Liver (tissue), 8 donors: ENCODE measurements at regions not wholly inside any gene's neighbourhood (a gene's known extent, or its start where the extent isn't known, plus 50 kb on each side); places are given as distances from the start of the nearest gene placed in this dataset.

Source experiments
- DNase-seq: peaks from one replicate; pipeline ENCODE4 v3.0.0-alpha.2; 2017; ENCODE audit warnings: low spot score
- H3K27ac ChIP-seq, 2 donors: one replicate each; pipeline ENCODE4 v1.7.0; 2013; ENCODE audit warnings: inconsistent platforms in 2 of 2, low read length in 2 of 2, control low read depth in 1 of 2, low read depth in 1 of 2, mild to moderate bottlenecking in 1 of 2
- H3K27me3 ChIP-seq, 4 donors: one replicate each; pipeline versions ENCODE4 v1.6.1 to v1.7.0; 2013; ENCODE audit warnings: low read length in 3 of 4, inconsistent platforms in 1 of 4, mild to moderate bottlenecking in 1 of 4, moderate library complexity in 1 of 4; ENCODE audit not compliant: control insufficient read depth in 4 of 4, insufficient read depth in 4 of 4
- H3K36me3 ChIP-seq, 4 donors: one replicate each; pipeline versions ENCODE4 v1.6.1 to v1.7.0; 2013; ENCODE audit warnings: low read length in 3 of 4, mild to moderate bottlenecking in 3 of 4, low read depth in 1 of 4, moderate library complexity in 1 of 4; ENCODE audit not compliant: control insufficient read depth in 4 of 4, insufficient read depth in 3 of 4
- H3K4me1 ChIP-seq, 4 donors: one replicate each; pipeline versions ENCODE4 v1.6.1 to v1.7.0; 2013; ENCODE audit warnings: low read length in 3 of 4, mild to moderate bottlenecking in 3 of 4, moderate library complexity in 1 of 4; ENCODE audit not compliant: control insufficient read depth in 4 of 4, insufficient read depth in 4 of 4
- H3K4me3 ChIP-seq, 3 donors: one replicate each; pipeline versions ENCODE4 v1.6.1 to v1.7.0; 2013; ENCODE audit warnings: low read length in 3 of 3, control low read depth in 1 of 3, low read depth in 1 of 3, mild to moderate bottlenecking in 1 of 3
- H3K9ac ChIP-seq, 2 donors: one replicate each; pipeline ENCODE4 v1.7.0; 2013; ENCODE audit warnings: low read length in 2 of 2, mild to moderate bottlenecking in 2 of 2, moderate library complexity in 2 of 2, control low read depth in 1 of 2, low read depth in 1 of 2
- H3K9me3 ChIP-seq, 4 donors: one replicate each; pipeline versions ENCODE4 v1.6.1 to v1.7.0; 2013; ENCODE audit warnings: low read length in 3 of 4; ENCODE audit not compliant: control insufficient read depth in 4 of 4
- EGR1 ChIP-seq, 2 donors: IDR thresholded peaks; 2 replicates each; pipeline ENCODE4 v1.6.1; 2016 to 2018; ENCODE audit warnings: antibody characterized with exemption in 2 of 2, low read depth in 2 of 2
- FOXA1 ChIP-seq: IDR thresholded peaks from 2 replicates; pipeline ENCODE4 v1.6.1; 2016; ENCODE audit warnings: antibody characterized with exemption
- FOXA2 ChIP-seq: IDR thresholded peaks from 2 replicates; pipeline ENCODE4 v1.6.1; 2016; ENCODE audit warnings: antibody characterized with exemption
- GABPA ChIP-seq, 2 donors: IDR thresholded peaks in 1 of 2; conservative IDR thresholded peaks in 1 of 2; 2 replicates each; pipeline ENCODE4 v1.6.1; 2016; ENCODE audit warnings: antibody characterized with exemption in 2 of 2, mild to moderate bottlenecking in 1 of 2, moderate library complexity in 1 of 2
- HNF4A ChIP-seq, 2 donors: conservative IDR thresholded peaks; 2 replicates each; pipeline ENCODE4 v1.6.1; 2016; ENCODE audit warnings: antibody characterized with exemption in 2 of 2, mild to moderate bottlenecking in 2 of 2
- HNF4G ChIP-seq: IDR thresholded peaks from 2 replicates; pipeline ENCODE4 v1.6.1; 2016; ENCODE audit warnings: antibody characterized with exemption
- JUND ChIP-seq, 2 donors: IDR thresholded peaks; 2 replicates each; pipeline ENCODE4 v1.6.1; 2016; ENCODE audit warnings: antibody characterized with exemption in 2 of 2
- NR2F2 ChIP-seq: IDR thresholded peaks from 2 replicates; pipeline ENCODE4 v1.6.1; 2016; ENCODE audit warnings: antibody characterized with exemption
- RAD21 ChIP-seq, 2 donors: IDR thresholded peaks; 2 replicates each; pipeline ENCODE4 v1.6.1; 2016; ENCODE audit warnings: antibody characterized with exemption in 2 of 2, mild to moderate bottlenecking in 2 of 2
- RXRA ChIP-seq, 2 donors: IDR thresholded peaks; 2 replicates each; pipeline ENCODE4 v1.6.1; 2017 to 2018; ENCODE audit warnings: antibody characterized with exemption in 2 of 2, mild to moderate bottlenecking in 1 of 2
- SP1 ChIP-seq: IDR thresholded peaks from 2 replicates; pipeline ENCODE4 v1.6.1; 2018; ENCODE audit warnings: antibody characterized with exemption, mild to moderate bottlenecking
- TAF1 ChIP-seq: conservative IDR thresholded peaks from 2 replicates; pipeline ENCODE4 v1.6.1; 2016; ENCODE audit warnings: antibody characterized with exemption, mild to moderate bottlenecking
- YY1 ChIP-seq: IDR thresholded peaks from 2 replicates; pipeline ENCODE4 v1.6.1; 2016; ENCODE audit warnings: antibody characterized with exemption, mild to moderate bottlenecking
- whole genome bisulfite sequencing: extraction: QIAGEN DNeasy Blood & Tissue Kit; methylation state at CpG from one replicate; pipeline ENCODE4 v1.1.7; 2013; 5-methylcytosine and 5-hydroxymethylcytosine counted together
- TF ChIP-seq, protein P1 (sequence below): IDR thresholded peaks from 2 replicates; pipeline ENCODE4 v1.6.1; 2016; ENCODE audit warnings: antibody characterized with exemption
- TF ChIP-seq, protein P2 (sequence below): IDR thresholded peaks from 2 replicates; pipeline ENCODE4 v1.6.1; 2016; ENCODE audit warnings: antibody characterized with exemption
- TF ChIP-seq, protein P3 (sequence below): fragments of 150-350 bp; IDR thresholded peaks from 2 replicates; pipeline ENCODE4 v1.5.1; 2017; ENCODE audit warnings: improper control_type of control experiment, low read depth, low read length; ENCODE audit not compliant: missing input control
- TF ChIP-seq, protein P4 (sequence below): IDR thresholded peaks from 2 replicates; pipeline ENCODE4 v1.6.1; 2016; ENCODE audit warnings: antibody characterized with exemption
- TF ChIP-seq, protein P5 (sequence below): IDR thresholded peaks from 2 replicates; pipeline ENCODE4 v1.6.1; 2016; ENCODE audit warnings: antibody characterized with exemption, mild to moderate bottlenecking
- donor health status: healthy.
- donor health status: healthy.
- donor health status: healthy.
- donor health status: healthy.
- donor health status: healthy.

DNA sequence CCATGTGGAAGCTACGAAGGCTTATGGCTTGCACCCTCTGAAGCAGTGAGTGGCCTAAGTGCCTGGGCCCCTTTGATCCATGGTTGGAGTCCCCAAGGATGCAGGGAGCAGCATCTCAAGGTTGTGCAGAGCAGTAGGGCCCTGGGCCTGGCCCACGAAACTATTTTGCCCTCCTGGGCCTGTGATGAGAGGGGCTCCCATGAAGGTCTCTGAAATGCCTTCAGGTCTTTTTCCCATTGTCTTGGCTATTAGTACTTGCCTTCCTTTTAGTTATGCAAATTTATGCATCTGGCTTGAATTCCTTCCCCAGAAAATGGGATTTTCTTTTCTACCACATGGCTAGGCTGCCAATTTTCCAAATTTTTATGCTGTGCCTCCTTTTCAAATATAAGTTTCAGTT lies 158.8 kb upstream of the MME start:
- Histone ChIP-seq H3K36me3 (no peaks in the 10 kb centered on the region), H3K27me3 (no peaks in the 10 kb centered on the region), H3K9me3 (peaks cover 0 to 10% (median under 1%) of the 10 kb centered on the region in 4 donors), H3K4me3 (no peak overlapping the region), H3K27ac (no peak overlapping the region), H3K9ac (no peak overlapping the region), H3K4me1 (no peaks in the 10 kb centered on the region)
- DNase-seq: no peak
- TF ChIP-seq JUND (IDR thresholded peaks at IDR 0.05) (no peak), RXRA (IDR thresholded peaks at IDR 0.05) (no peak), HNF4G (no peak), TAF1 (no peak), EGR1 (IDR thresholded peaks at IDR 0.05; ENCODE audit: low read depth in 2 of 2) (no peak), NR2F2 (no peak), FOXA1 (no peak), HNF4A (conservative IDR thresholded peaks at IDR 0.05) (no peak), YY1 (no peak), FOXA2 (no peak), GABPA (IDR thresholded peaks at IDR 0.05 in 1 of 2, conservative IDR thresholded peaks at IDR 0.05 in 1 of 2) (no peak), SP1 (no peak), RAD21 (IDR thresholded peaks at IDR 0.05) (no peak)
- TF ChIP-seq, protein P1, sequence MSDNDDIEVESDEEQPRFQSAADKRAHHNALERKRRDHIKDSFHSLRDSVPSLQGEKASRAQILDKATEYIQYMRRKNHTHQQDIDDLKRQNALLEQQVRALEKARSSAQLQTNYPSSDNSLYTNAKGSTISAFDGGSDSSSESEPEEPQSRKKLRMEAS: no peak
- TF ChIP-seq, protein P2, sequence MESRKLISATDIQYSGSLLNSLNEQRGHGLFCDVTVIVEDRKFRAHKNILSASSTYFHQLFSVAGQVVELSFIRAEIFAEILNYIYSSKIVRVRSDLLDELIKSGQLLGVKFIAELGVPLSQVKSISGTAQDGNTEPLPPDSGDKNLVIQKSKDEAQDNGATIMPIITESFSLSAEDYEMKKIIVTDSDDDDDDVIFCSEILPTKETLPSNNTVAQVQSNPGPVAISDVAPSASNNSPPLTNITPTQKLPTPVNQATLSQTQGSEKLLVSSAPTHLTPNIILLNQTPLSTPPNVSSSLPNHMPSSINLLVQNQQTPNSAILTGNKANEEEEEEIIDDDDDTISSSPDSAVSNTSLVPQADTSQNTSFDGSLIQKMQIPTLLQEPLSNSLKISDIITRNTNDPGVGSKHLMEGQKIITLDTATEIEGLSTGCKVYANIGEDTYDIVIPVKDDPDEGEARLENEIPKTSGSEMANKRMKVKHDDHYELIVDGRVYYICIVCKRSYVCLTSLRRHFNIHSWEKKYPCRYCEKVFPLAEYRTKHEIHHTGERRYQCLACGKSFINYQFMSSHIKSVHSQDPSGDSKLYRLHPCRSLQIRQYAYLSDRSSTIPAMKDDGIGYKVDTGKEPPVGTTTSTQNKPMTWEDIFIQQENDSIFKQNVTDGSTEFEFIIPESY: no peak
- TF ChIP-seq, protein P3, sequence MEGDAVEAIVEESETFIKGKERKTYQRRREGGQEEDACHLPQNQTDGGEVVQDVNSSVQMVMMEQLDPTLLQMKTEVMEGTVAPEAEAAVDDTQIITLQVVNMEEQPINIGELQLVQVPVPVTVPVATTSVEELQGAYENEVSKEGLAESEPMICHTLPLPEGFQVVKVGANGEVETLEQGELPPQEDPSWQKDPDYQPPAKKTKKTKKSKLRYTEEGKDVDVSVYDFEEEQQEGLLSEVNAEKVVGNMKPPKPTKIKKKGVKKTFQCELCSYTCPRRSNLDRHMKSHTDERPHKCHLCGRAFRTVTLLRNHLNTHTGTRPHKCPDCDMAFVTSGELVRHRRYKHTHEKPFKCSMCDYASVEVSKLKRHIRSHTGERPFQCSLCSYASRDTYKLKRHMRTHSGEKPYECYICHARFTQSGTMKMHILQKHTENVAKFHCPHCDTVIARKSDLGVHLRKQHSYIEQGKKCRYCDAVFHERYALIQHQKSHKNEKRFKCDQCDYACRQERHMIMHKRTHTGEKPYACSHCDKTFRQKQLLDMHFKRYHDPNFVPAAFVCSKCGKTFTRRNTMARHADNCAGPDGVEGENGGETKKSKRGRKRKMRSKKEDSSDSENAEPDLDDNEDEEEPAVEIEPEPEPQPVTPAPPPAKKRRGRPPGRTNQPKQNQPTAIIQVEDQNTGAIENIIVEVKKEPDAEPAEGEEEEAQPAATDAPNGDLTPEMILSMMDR: no peak
- TF ChIP-seq, protein P4, sequence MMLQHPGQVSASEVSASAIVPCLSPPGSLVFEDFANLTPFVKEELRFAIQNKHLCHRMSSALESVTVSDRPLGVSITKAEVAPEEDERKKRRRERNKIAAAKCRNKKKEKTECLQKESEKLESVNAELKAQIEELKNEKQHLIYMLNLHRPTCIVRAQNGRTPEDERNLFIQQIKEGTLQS: no peak
- TF ChIP-seq, protein P5, sequence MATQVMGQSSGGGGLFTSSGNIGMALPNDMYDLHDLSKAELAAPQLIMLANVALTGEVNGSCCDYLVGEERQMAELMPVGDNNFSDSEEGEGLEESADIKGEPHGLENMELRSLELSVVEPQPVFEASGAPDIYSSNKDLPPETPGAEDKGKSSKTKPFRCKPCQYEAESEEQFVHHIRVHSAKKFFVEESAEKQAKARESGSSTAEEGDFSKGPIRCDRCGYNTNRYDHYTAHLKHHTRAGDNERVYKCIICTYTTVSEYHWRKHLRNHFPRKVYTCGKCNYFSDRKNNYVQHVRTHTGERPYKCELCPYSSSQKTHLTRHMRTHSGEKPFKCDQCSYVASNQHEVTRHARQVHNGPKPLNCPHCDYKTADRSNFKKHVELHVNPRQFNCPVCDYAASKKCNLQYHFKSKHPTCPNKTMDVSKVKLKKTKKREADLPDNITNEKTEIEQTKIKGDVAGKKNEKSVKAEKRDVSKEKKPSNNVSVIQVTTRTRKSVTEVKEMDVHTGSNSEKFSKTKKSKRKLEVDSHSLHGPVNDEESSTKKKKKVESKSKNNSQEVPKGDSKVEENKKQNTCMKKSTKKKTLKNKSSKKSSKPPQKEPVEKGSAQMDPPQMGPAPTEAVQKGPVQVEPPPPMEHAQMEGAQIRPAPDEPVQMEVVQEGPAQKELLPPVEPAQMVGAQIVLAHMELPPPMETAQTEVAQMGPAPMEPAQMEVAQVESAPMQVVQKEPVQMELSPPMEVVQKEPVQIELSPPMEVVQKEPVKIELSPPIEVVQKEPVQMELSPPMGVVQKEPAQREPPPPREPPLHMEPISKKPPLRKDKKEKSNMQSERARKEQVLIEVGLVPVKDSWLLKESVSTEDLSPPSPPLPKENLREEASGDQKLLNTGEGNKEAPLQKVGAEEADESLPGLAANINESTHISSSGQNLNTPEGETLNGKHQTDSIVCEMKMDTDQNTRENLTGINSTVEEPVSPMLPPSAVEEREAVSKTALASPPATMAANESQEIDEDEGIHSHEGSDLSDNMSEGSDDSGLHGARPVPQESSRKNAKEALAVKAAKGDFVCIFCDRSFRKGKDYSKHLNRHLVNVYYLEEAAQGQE: no peak
- 79% methylated on average over 2 of the region's 2 CpGs for WGBS

DNA sequence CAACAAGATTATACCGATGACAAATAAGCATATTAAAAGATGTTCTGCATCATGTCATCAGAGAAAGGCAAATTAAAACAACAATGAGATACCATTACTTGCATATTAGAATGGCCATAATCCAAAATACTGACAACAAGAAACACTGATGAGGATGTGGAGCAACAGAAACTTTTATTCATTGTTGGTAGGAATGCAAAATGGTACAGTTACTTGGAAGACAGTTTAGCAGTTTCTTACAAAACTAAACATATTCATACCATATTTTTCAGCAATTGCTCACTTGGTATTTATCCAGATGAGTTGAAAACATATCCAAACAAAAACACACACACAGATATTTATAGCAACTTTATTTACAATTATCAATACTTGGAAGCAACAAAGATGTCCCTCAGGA lies 160.9 kb upstream of the MME start:
- Histone ChIP-seq H3K4me3 (no peak overlapping the region), H3K9me3 (peaks cover 0 to 16% (median under 1%) of the 10 kb centered on the region in 4 donors), H3K27me3 (no peaks in the 10 kb centered on the region), H3K4me1 (no peaks in the 10 kb centered on the region), H3K27ac (no peak overlapping the region), H3K9ac (no peak overlapping the region), H3K36me3 (no peaks in the 10 kb centered on the region)
- DNase-seq: no peak
- TF ChIP-seq NR2F2: no peak
- no peak for TF ChIP-seq TAF1
- TF ChIP-seq, protein P4: no peak
- no peak for TF ChIP-seq HNF4A (conservative IDR thresholded peaks at IDR 0.05)
- no peak for TF ChIP-seq SP1
- TF ChIP-seq FOXA2: no peak
- no peak for TF ChIP-seq JUND (IDR thresholded peaks at IDR 0.05)
- TF ChIP-seq EGR1 (IDR thresholded peaks at IDR 0.05; ENCODE audit: low read depth in 2 of 2): no peak
- TF ChIP-seq GABPA (IDR thresholded peaks at IDR 0.05 in 1 of 2, conservative IDR thresholded peaks at IDR 0.05 in 1 of 2): no peak
- no peak for TF ChIP-seq FOXA1
- no peak for TF ChIP-seq RXRA (IDR thresholded peaks at IDR 0.05)
- TF ChIP-seq, protein P2: no peak
- WGBS: 83% methylated on average over 1 of the region's 1 CpG
